Right lobe of liver (tissue), 6 donors: ENCODE measurements at regions not wholly inside any gene's neighbourhood (a gene's known extent, or its start where the extent isn't known, plus 50 kb on each side); places are given as distances from the start of the nearest gene placed in this dataset.
A peak's percentile ranks its signal among the peaks of the same experiment; 100 is the strongest.

Experiments used
- ATAC-seq, 4 donors: fragments of 200-7000 bp; cut with Tn5 transposase; one replicate each; pipeline ENCODE4 v1.9.1; 2020; ENCODE audit warnings: mild to moderate bottlenecking in 4 of 4, moderate library complexity in 4 of 4
- DNase-seq, 3 donors: peaks; one replicate each; pipeline ENCODE4 v3.0.0-alpha.2; 2020
- H3K27ac ChIP-seq, 3 donors: fragments of 200-600 bp; one replicate each; pipeline ENCODE4 v1.8.0; 2022
- H3K27me3 ChIP-seq, 2 donors: fragments of 200-600 bp; one replicate each; pipeline ENCODE4 v1.8.0; 2022
- H3K36me3 ChIP-seq, 4 donors: fragments of 200-600 bp; sonication (generic) in 1 of 4; one replicate each; pipeline versions ENCODE4 v1.5.1 to v1.8.0; 2017 to 2022; ENCODE audit warnings: control low read depth in 1 of 4
- H3K4me1 ChIP-seq, 4 donors: fragments of 200-600 bp; sonication (generic) in 1 of 4; one replicate each; pipeline versions ENCODE4 v1.5.1 to v1.8.0; 2017 to 2022; ENCODE audit warnings: control low read depth in 1 of 4
- H3K4me3 ChIP-seq, 3 donors: fragments of 200-600 bp; one replicate each; pipeline ENCODE4 v1.8.0; 2022
- H3K9me3 ChIP-seq, 4 donors: fragments of 200-600 bp; sonication (generic) in 1 of 4; one replicate each; pipeline versions ENCODE4 v1.5.1 to v1.8.0; 2017 to 2022; ENCODE audit warnings: control low read depth in 1 of 4
- POLR2A ChIP-seq: fragments of 450-650 bp; IDR thresholded peaks from one replicate; pipeline ENCODE4 v1.6.1; 2017; ENCODE audit warnings: antibody characterized with exemption, mild to moderate bottlenecking
- WGBS: methylation state at CpG from one replicate; pipeline ENCODE4 v1.1.6; 2018; ENCODE audit warnings: low coverage, low lambda C conversion rate; ENCODE audit not compliant: insufficient coverage; ENCODE audit errors: missing lambda C conversion rate; 5-methylcytosine and 5-hydroxymethylcytosine counted together
- intact Hi-C, 2 donors: fragments of 100-400 bp; cut with DNase I; formaldehyde crosslinking; loops; one replicate each; pipeline versions ENCODE4 v1.11.2 to v1.14.1; 2022
- TF ChIP-seq, protein P1 (sequence below), 4 donors: fragments of 200-600 bp in 3 of 4; fragments of 450-650 bp in 1 of 4; IDR thresholded peaks; one replicate each; pipeline versions ENCODE4 v1.5.1 to v1.8.0; 2016 to 2022; ENCODE audit warnings: antibody characterized with exemption in 4 of 4, mild to moderate bottlenecking in 2 of 4
- donor health status: DM: no; HTN: yes; CAD: no.
- donor health status: DM: no; HTN: no; CAD: no.
- donor health status: DM: no; HTN: no; CAD: no.
- donor health status: DM: no; HTN: yes; CAD: no.
- donor health status: DM: no; HTN: yes; CAD: no.

- 6% methylated on average over 30 of the region's 36 CpGs for WGBS
- DNase-seq = peak; percentile 74 to 87 (median 78)
Observed at GRCh38 chr5:154647114-154647760, 107.9 kb upstream of the LARP1 start.

GRCh38 chr5:154646745-154647113 lies 108.4 kb upstream of the LARP1 start:
- Histone ChIP-seq H3K36me3 (no peaks in the 10 kb centered on the region), H3K4me3 (peak overlapping the region in 1 of 3 donors; percentile 26), H3K9me3 (no peaks in the 10 kb centered on the region), H3K27me3 (no peaks in the 10 kb centered on the region), H3K27ac (peak overlapping the region in 2 of 3 donors; percentile 33 to 56), H3K4me1 (peaks cover 0 to 39% (median 15%) of the 10 kb centered on the region in 4 donors)
- intact Hi-C loops = no loop called here
- no peak for DNase-seq
- no peak for ATAC-seq
- WGBS = 63% methylated on average over 18 of the region's 24 CpGs
- TF ChIP-seq POLR2A = no peak
- TF ChIP-seq, protein P1, sequence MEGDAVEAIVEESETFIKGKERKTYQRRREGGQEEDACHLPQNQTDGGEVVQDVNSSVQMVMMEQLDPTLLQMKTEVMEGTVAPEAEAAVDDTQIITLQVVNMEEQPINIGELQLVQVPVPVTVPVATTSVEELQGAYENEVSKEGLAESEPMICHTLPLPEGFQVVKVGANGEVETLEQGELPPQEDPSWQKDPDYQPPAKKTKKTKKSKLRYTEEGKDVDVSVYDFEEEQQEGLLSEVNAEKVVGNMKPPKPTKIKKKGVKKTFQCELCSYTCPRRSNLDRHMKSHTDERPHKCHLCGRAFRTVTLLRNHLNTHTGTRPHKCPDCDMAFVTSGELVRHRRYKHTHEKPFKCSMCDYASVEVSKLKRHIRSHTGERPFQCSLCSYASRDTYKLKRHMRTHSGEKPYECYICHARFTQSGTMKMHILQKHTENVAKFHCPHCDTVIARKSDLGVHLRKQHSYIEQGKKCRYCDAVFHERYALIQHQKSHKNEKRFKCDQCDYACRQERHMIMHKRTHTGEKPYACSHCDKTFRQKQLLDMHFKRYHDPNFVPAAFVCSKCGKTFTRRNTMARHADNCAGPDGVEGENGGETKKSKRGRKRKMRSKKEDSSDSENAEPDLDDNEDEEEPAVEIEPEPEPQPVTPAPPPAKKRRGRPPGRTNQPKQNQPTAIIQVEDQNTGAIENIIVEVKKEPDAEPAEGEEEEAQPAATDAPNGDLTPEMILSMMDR (IDR thresholded peaks at IDR 0.05) = no peak

More at GRCh38 chr5:154647114-154647760, 107.9 kb upstream of the LARP1 start:
- no peaks in the 10 kb centered on the region for H3K36me3 ChIP-seq
- peak; percentile 80 to 88 (median 86) for ATAC-seq
- H3K27ac ChIP-seq = peak overlapping the region in 2 of 3 donors; percentile 33 to 56
- no peak for TF ChIP-seq POLR2A
- TF ChIP-seq, protein P1 (IDR thresholded peaks at IDR 0.05) = no peak
- peaks cover 0 to 39% (median 15%) of the 10 kb centered on the region in 4 donors for H3K4me1 ChIP-seq
- intact Hi-C loops = no loop called here
- no peaks in the 10 kb centered on the region for H3K9me3 ChIP-seq
- peak overlapping the region in 2 of 3 donors; percentile 26 to 31 for H3K4me3 ChIP-seq
- no peaks in the 10 kb centered on the region for H3K27me3 ChIP-seq

DNA sequence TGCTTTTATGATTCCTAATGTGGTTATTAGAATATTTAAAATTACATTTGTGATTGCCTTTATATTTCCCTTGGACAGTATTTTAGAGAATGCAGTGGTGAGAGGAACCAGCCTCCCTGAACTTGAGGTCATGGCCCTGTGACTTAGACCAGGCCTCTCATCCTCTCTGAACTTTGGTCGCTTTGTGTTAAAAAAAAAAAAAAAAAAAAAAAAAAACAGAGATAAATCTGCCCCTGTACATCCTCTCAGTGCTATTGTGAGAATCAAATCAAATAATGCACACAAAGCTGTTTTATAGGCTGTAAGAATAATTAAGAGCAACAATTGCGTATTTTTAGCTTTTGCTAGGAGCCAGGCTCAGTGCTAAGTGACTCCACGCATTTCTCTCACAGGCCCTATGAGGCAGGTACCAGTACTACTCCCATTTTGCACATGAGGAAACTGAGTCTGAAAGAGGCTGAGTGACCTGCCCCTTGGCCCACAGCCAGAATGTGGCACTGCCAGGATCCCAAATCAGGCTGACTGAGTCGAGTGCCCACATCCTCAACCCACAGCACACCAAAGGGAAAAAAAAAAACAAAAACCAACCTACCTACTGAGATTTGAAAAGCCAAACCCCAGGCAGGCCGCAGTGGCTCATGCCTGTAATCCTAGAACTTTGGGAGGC lies 110.3 kb upstream of the LARP1 start:
- WGBS = 27% methylated on average over 5 of the region's 5 CpGs
- peak overlapping the region in 1 of 3 donors; percentile 49 for H3K27ac ChIP-seq
- no peak overlapping the region for H3K4me3 ChIP-seq
- peak; percentile 43 to 70 (median 61) for ATAC-seq
- intact Hi-C loops = no loop called here
- TF ChIP-seq, protein P1 (IDR thresholded peaks at IDR 0.05) = no peak
- TF ChIP-seq POLR2A = no peak
- peak in 1 of 3 donors; percentile 55 for DNase-seq
- peaks cover 0 to 45% (median 17%) of the 10 kb centered on the region in 4 donors for H3K4me1 ChIP-seq
- no peaks in the 10 kb centered on the region for H3K27me3 ChIP-seq
- no peaks in the 10 kb centered on the region for H3K9me3 ChIP-seq
- H3K36me3 ChIP-seq = no peaks in the 10 kb centered on the region

DNA sequence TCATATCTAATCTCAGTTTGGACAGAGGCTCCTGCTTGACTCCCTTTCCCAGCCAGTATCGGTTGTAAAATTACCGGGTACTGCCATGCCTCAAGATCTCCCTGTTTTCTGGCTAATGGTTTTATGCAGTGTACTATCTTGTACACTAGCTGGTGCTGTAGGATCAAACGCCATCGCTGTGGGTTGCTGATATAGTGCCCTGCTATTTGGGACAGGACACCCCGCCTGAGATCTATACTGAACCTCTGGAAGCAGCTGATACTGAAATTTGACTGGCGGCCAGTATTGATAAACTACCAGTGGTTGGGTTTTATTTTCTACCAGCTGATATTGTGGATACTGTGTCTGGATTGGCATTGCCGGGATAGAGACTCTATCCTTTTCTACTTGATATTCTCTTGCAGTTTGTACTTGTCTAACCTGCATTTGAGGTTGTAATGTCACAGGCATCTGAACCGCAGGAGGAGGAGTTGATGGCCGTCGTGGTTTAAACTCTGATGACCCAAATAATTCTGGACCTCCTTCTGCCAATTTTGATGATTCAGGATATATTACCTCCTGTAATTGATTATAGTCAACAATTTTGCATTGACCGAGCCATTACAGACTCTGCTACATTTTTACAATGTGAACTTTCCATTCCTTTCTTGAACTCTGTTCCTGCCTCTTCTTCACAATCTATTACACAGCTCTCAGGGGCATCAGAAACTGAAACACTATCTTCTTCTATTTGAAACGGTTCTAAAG lies 112.5 kb upstream of the LARP1 start:
- intact Hi-C loops = no loop called here
- Histone ChIP-seq H3K27ac (no peak overlapping the region), H3K36me3 (no peaks in the 10 kb centered on the region), H3K4me3 (no peak overlapping the region), H3K4me1 (peaks cover 0 to 29% (median 11%) of the 10 kb centered on the region in 4 donors), H3K9me3 (no peaks in the 10 kb centered on the region), H3K27me3 (no peaks in the 10 kb centered on the region)
- 34% methylated on average over 12 of the region's 12 CpGs for WGBS
- DNase-seq = peak in 1 of 3 donors; percentile 50
- peak; percentile 29 to 69 (median 54) for ATAC-seq
- TF ChIP-seq, protein P1 (IDR thresholded peaks at IDR 0.05) = peak; percentile 42 to 52 (median 46)
- no peak for TF ChIP-seq POLR2A
